GM21423 (cell line): ENCODE measurements at regions not wholly inside any gene's neighbourhood (a gene's known extent, or its start where the extent isn't known, plus 50 kb on each side); places are given as distances from the start of the nearest gene placed in this dataset.
"Not testable (repeated sequence)": the region's sequence is repeated elsewhere in the genome, so short reads cannot be mapped to it uniquely, and the experiment has no call there.

ENCODE experiments used
- ATAC-seq: cut with Tn5 transposase; IDR thresholded peaks from one replicate; pipeline ENCODE4 v1.9.1; 2021; ENCODE audit warnings: mild to moderate bottlenecking, moderate library complexity; ENCODE audit not compliant: unreplicated experiment

- ATAC-seq: peak; percentile 83
Observed at GRCh38 chr3:18237251-18238005, 187.7 kb downstream of the SATB1 start.

GRCh38 chr3:18236726-18237125 lies 188.4 kb downstream of the SATB1 start:
- ATAC-seq: no peak

GRCh38 chr3:18234717-18235335 lies 190.3 kb downstream of the SATB1 start:
- no peak for ATAC-seq

GRCh38 chr3:18233987-18234716 lies 191.0 kb downstream of the SATB1 start:
- no peak for ATAC-seq

- ATAC-seq: no peak
Observed at GRCh38 chr3:18232317-18232716, 192.8 kb downstream of the SATB1 start.

GRCh38 chr3:18228060-18228459 lies 197.1 kb downstream of the SATB1 start:
- no peak for ATAC-seq

GRCh38 chr3:18225709-18226108 lies 199.4 kb downstream of the SATB1 start:
- no peak for ATAC-seq

- no peak for ATAC-seq
Observed at GRCh38 chr3:18224426-18224825, 200.7 kb downstream of the SATB1 start.

- peak; percentile 31 for ATAC-seq
Observed at GRCh38 chr3:18223974-18224373, 201.2 kb downstream of the SATB1 start.

- peak; percentile 99 for ATAC-seq
Observed at GRCh38 chr3:18223571-18223970, 201.6 kb downstream of the SATB1 start.

- no peak for ATAC-seq
Observed at GRCh38 chr3:18222686-18223085, 202.5 kb downstream of the SATB1 start.

GRCh38 chr3:18217507-18218174 lies 207.5 kb downstream of the SATB1 start:
- peak; percentile 50 for ATAC-seq

- ATAC-seq: no peak
Observed at GRCh38 chr3:18216996-18217395, 208.1 kb downstream of the SATB1 start.

GRCh38 chr3:18215639-18216038 lies 209.5 kb downstream of the SATB1 start:
- ATAC-seq: no peak

GRCh38 chr3:18211116-18211515 lies 214.0 kb downstream of the SATB1 start:
- ATAC-seq: no peak

- no peak for ATAC-seq
Observed at GRCh38 chr3:18208856-18209255, 216.3 kb downstream of the SATB1 start.

GRCh38 chr3:18208091-18208490 lies 217.0 kb downstream of the SATB1 start:
- ATAC-seq: no peak

- ATAC-seq: no peak
Observed at GRCh38 chr3:18207226-18207625, 217.9 kb downstream of the SATB1 start.

GRCh38 chr3:18205701-18206100 lies 219.4 kb downstream of the SATB1 start:
- not testable (repeated sequence) for ATAC-seq

- no peak for ATAC-seq
Observed at GRCh38 chr3:18201315-18201714, 223.8 kb downstream of the SATB1 start.

- ATAC-seq: no peak
Observed at GRCh38 chr3:18199757-18200156, 225.4 kb downstream of the SATB1 start.
